ENCODE measurements at regions not wholly inside any gene's neighbourhood (a gene's known extent, or its start where the extent isn't known, plus 50 kb on each side); places are given as distances from the start of the nearest gene placed in this dataset.
"Not testable (repeated sequence)": the region's sequence is repeated elsewhere in the genome, so short reads cannot be mapped to it uniquely, and the experiment has no call there.

DNA sequence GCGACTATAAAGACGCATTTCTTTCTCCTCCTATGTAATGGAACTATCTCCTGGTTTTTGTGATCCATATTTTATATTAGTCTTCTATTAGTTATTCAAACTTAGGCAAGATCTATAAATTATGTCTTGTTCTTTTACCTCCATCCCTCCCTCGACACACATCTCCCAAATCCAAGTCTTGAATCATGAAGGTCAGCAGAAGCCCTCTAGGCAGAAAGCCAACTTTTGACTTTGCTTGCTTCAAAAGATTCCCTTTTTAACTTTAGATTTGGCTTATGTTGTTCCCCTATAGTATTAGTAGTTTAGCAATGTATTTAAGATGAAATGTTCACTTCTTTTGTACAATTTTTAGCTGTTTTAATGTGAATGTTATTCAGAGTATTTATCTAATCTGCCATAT, 689.8 kb downstream of the SLC6A15 start:
- peak; percentile 15 for DNase-seq

DNA sequence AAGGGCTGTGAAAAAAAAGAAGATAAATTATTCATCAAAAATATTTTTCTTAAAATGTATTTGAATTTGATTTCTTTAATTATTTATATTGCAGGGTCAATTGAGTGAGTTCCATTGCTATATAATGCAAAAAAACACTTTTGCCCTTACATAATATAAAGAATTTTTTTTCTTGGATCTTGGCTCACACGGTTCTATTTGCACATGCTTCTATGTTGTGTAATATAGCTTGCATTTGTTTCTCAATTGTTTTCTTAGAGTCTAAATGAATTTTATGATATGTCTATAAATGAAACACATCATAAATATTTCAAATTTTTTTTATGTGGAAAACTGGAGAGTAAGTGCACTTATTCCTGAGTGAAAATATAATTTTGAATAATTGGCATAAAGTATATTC, 694.2 kb downstream of the SLC6A15 start:
- no peak for DNase-seq

DNA sequence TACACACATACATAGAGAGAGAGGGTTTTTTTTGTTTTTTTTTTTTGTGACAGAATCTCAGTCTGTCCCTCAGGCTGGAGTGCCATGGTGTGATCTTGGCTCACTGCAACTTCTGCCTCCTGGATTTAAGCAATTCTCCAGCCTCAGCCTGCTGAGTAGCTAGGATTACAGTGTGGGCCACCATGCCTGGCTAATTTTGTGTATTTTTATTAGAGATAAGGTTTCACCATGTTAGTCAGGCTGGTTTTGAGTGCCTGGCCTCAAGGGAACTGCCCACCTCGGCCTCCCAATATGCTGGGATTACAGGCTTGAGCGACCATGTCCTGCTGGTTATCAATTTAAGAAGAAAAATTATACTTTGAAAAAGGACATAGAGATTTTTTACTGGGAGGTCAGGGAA, 710.6 kb downstream of the SLC6A15 start:
- no peak for DNase-seq

DNA sequence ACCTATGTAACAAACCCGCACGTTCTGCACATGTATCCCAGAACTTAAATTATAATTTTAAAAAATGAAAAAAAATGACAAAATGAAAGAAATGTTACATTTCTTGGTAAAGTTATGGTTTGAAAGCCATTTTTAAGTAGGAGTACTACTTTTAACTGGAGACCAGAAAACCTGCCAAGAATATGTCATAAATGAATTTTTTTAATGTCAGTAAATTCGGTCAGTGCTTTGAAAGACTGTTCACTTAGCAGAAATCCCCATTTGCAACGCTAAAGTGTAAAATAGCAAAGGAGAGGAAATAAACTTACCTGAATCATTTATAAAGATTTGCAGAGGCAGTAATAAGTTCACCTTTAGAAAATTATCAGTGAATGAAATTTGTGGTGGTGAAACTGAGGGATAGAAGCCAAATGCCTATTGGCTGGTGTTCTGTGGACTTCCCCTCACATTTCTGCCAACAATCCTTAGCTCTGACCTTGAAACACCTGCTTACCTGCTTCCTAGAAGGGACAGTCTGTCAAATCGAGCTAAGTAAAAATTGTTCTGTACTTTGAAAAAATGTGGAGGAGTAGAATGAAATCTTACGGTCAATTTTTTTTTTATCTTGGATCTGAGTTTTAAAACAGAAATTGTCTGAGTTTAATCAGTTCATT, 714.2 kb downstream of the SLC6A15 start:
- DNase-seq = peak; percentile 7

DNA sequence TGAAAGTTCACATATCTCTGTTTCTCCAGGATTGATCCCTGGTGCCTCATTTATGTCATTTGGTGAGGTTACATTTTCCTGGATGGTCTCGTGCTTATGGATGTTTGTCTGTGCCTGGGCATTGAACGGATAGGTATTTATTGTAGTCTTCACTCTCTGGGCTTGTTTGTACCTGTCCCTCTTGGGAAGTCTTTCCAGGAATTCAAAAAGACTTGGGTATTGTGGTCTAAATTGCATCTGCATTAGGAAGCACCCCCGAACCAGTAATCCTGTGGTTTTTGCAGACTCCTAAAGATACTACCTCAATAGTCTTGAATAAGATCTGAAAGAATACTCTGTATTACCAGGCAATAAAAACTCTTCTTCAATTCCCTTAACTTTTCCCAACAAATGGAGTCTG, 720.8 kb downstream of the SLC6A15 start:
- no peak for DNase-seq

DNA sequence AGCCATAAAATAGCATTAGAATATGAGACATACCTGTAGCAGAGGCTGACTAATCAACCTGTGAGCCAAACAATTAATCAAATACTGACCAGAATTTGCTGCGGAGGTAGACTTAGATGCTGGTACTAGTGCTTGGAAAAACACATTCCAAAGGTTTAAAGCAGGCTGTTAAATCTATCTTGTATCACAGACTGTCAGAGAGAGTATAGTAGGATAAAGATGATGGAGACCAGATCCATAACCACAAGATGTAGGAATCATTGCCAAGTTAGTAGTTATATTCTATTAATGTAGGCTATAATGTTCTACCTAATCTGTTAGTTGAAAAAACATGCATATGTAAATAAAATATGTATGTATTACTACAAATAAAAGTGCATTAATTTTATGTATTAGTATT, 726.2 kb downstream of the SLC6A15 start:
- no peak for DNase-seq

DNA sequence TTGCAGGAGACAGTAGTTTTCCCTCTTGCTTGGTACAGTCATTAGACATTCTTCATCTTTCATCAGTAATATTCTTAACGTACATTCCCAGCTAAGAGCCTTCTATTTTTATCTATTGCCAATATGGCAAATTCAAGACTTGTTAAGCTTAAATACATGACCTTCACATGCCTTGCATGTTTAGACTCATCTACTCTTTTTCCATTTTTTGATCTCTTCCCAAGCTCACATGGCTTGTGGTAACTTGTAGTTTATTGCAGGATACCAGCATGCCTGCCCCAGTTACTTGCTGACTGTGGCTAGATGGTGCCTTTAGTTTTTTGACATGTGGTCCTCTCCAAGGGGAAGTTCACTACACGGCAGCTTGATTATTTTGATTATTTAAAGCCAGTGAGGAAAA, 729.0 kb downstream of the SLC6A15 start:
- no peak for DNase-seq

DNA sequence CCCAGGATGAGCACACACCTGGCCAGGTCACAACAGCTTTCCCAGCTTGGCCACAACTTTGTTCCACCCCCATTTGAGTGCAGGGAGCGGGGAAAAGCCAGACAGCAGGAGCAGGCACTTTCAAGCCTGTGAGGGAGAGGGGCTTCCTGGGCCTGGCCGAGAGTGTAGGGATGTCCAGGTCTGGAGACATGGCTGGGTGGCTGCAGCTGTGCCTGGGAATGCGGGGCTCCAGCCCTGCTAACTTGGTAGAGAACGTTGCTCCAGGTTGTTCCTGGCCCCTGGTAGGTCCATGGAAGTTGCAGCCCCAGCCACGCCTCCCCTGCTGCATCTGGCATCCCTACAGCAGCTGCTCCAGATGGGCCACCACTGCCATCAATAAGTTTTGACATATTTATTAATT, 738.5 kb downstream of the SLC6A15 start:
- no peak for DNase-seq

DNA sequence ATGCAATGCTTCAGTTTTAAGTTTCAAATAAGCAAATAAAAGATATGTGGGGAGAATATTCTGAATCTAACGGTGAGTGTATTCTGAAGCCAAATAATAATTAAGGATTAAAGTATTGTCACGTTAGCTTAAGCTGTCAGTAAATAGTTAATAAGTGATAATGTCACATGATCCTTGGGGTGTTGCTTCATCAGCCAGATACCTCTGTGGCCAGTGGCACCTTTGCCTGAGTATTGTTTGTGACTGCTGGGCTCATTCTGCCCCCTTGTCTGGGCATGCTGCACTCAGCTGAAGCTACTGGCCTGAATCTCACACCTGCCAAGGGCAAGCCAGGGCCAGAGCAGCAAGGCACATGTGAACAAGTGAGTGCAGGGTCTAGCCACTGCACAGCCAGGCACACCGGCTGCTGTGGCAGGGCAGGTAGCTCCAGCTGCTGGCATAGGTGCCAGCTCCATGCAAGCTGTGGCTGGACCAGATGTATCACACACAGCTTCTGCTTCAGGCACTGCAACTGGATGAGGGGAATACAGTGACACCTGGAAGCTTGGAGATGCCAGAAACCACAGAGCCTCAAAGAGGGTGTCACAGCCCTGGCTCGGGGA, 739.7 kb downstream of the SLC6A15 start:
- DNase-seq = no peak

DNA sequence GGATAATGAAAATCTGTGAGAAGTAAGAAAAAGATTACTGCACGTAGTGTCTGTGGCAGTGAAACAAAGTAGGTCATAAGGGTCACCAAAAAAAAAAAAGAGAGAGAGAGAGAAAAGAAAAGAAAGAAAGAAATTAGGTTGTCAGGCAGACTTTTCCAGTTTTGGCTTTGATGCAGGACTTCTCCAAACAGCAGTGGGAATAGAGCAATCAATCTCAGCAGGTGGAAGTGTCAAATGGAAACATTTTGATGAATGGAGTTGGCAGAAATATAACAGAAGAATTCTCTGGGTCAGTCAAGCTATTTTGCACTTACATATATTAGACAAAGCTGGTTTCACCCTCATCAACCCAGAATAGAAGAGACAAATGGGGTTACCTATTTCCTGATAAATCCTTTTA, 745.8 kb downstream of the SLC6A15 start:
- no peak for DNase-seq

DNA sequence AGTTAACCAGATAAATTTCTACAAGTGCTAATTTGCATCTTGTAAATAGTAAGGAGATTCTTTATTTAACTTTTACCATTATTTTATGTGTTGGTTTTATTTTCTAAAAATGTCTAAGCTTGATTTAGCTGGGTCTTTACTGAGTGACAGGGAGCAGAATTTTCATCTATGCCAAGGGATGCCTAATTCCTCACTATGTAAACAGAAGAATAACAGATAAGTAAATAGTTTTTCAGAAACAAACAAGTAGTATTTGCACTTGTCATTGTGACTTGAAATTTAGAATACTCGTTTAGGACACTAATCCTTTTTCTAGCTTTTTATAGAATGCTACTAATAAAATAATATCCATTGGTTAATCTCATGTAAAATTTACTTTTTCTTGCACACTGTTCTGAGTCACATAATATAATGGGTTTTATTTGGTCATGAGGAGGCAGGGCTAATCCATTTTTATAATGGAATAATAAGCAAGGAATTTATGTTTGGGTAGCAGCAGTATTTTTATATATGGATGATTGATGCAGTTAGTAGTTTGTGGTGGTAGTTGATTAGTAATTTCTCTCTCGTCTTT, 746.5 kb downstream of the SLC6A15 start:
- DNase-seq = no peak

DNA sequence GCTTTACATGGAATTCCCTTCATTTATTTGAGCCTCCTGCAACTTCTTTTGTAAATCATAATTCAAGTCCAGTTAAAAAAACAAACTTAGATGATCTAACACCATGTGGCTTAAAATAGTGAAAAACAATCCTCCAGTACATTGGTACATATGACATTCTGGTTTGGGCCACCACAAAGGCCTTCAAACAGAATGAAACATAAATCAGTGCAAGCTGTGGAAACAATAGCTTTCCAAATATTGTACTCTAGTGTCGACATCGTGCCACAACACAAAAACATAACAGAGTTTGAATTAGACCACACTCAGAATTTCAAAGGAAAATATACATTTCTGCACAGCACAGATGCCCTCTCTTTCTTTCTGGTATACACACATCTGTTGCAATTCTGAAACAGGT, 751.3 kb downstream of the SLC6A15 start:
- DNase-seq = no peak

DNA sequence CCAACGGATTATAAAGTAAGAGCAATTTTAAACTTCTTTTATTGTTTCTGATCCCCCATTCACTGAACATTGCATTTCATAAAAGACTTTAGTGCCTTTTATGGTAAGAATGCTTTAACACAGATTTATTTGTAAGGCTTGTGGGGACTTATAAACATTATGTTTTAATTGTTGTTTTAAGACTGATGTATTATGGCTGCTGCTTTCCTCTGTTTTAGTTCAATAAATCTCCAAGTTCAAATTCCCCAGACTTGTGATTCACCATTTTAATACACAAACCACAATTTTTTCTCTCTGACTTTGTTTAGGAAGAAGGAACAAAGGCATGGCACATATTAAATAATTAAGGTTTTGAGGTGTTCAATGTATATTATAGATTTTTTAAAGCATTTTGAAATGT, 753.3 kb downstream of the SLC6A15 start:
- no peak for DNase-seq

DNA sequence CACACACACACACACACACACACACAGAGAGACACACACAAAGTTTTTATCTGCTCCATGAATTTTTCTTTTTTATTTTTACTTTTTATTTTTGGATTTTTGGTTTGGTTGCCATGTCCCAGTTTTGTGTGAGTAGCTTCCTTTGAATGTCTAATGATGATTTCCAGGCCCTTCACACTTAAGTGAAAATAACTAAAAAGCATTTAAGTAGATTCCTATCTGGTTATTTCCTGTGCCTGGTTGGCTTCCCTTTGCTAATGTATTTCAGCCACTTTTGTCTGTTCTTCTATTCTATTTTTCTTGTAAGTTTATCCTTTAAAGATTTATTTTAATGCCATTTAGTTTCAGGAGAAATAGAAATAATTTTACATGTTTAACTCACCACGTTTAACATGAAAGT, 755.4 kb downstream of the SLC6A15 start:
- no peak for DNase-seq

DNA sequence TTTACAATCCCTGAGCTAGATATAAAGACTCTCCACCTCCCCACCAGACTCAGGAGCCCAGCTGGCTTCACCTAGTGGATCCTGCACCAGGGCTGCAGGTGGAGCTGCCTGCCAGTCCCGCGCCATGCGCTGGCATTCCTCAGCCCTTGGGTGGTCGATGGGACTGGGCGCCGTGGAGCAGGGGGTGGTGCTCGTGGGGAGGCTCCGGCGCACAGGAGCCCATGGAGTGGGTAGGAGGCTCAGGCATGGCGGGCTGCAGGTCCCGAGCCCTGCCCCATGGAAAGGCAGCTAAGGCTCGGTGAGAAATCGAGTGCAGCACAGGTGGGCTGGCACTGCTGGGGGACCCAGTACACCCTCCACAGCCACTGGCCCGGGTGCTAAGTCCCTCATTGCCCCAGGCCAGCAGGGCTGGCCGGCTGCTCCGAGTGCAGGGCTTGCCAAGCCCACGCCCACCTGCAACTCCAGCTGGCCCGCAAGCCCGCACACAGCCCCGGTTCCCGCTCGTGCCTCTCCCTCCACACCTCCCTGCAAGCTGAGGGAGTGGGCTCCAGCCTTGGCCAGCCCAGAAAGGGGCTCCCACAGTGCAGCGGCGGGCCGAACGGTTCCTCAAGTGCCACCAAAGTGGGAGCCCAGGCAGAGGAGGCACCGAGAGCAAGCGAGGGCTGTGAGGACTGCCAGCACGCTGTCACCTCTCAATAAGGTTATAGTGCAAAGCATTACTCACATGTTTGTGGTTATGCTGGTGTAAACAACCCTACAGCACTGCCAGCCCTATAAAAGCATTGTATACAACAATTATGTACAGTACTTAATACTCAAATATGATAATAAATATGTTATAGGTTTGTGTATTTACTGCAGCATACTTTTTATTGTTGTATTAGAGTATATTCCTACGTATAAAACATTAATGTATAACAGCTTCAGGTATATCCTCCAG, 757.3 kb downstream of the SLC6A15 start:
- not testable (repeated sequence) for DNase-seq

DNA sequence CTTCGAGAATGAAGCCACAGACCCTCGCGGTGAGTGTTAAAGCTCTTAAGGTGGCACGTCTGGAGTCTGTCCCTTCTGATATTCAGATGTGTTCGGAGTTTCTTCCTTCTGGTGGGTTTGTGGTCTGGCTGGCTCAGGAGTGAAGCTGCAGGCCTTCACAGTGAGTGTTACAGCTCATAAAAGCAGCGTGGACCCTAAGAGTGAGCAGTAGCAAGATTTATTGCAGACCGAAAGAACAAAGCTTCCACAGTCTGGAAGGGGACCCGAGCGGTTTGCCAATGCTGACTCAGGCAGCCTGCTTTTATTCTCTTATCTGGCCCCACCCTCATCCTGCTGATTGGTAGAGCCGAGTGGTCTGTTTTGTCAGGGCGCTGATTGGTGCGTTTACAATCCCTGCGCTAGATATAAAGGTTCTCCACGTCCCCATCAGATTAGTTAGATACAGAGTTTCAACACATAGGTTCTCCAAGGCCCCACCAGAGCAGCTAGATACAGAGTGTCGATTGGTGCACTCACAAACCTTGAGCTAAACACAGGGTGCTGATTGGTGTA, 758.1 kb downstream of the SLC6A15 start:
- not testable (repeated sequence) for DNase-seq

DNA sequence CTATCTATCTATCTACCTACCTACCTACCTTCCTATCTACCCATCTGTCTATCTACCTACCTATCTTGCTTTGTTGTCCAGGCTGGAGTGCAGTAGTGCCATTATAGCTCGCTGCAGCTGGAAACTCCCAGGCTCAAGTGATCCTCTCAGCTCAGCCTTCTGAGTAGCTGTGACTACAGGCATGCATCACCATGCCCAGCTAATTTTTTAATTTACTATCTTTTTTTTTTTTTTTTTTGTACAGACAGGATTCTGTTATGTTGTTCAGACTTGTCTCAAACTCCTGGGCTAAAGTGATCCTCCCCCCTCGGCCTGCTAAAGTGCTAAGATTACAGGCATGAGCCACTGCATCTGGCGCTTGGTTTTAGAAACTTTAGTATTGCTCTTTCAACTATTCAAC, 762.4 kb downstream of the SLC6A15 start:
- DNase-seq = peak; percentile 32

DNA sequence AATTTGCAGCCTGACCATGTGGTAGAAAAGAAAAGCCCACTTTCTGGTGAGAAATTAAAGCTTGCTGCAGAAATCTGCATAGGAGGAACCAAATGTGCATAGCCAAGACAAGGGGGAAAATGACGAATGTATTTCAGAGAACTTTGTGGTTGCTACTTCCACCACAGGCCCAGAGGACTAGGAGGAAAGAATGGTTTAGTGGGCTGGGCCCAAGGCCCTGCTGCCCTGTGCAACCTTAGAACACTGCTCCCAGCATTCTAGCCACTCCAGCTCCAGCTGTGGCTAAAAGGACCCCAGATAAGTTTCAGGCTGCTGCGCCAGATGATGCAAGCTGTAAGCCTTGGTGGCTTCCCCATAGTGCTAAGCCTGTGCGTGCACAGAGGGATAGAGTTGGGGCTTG, 764.3 kb downstream of the SLC6A15 start:
- DNase-seq = no peak

DNA sequence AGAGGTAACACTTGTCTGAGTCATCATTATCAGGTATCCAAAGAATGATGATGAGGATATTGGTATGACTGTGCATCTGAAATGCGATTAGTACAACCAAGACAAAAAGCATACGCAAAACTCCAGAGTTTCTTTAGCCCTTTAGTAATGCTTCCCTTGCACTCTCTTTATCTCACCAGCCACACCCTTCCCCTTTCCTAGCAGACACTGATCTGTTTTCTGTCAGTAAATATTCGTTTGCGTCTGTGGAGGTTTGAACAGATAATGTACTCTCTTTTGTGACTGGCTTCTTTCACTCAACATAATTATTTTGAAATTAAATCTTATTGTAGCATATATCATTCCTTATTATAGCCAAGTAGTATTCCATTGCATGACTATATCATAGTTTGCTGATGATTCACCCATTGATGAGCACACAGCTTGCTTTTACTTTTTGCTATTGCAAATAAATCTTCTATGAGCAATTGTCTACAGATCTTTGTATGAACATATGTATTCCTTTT, 775.7 kb downstream of the SLC6A15 start:
- DNase-seq = no peak

DNA sequence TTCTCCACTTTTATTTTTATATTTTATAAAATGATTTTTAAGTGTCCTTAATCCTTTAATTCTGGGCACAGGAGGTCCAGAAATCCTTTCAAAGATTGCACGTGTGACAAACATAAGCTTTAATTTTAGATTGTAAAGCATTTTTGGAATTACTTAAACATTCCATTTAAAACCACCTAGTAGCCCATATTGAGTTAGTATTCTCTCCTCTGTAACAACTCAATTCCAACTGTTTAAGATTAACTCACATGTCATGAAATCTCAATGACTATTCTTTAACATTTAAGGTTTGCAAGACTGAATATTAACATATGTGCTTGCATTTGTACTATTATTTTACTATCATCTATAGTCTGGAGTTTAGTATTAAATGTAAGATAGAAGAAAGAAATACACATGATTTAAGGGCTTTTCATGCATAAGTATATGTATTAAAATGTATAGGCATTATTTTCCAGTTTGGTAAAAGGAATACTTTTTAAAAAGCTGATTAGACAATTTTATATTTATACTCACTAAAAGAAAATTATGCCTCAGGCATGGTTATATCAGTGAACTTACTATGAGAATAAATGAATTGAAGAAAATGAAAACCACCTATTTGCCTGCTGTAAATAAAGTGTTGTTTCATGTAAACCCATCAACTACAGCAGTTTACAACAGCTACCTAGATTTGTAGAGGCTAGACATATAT, 776.9 kb downstream of the SLC6A15 start:
- DNase-seq = no peak

DNA sequence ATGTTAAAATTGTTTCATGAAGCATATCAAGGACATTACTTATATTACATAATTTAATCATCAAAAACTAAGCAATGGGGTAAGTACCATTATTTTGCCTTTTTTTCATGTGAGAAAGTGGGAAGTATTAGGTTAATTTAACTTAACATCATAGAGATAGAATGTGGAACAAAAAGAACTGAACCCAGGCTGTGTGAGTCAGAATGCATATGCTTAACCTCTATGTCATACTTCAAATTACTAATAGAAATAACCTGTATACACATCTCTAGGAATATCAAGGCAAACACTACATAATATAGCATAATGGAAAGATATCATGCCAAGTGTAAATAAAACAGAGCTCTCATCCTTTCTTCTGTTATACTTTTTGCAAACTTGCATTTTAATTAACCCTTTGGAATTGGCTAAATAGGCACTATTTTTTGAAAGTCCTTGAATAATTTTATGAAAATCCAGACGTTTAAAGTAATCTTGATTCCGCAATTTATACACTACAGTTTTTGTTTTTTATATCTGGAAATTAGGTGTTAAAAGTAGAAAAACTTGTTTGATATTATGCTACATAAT, 777.7 kb downstream of the SLC6A15 start:
- no peak for DNase-seq

DNA sequence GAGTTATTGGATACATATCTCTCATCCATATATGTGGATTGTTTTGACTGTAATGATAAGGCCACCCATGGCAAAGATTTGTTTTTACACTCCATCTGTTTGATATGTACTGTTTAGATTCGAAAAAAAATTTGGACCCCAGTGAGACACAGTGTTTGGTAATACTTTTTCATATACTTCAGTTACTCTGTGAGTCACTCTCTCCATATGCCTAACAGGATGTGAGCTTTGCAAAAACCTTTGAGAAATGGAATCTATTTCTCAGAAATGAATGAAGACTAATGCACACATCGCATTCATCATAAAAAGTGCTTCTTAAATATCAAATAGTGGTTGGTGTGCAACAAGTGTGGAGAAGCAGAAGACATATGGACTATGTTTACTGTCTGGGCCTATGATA, 781.5 kb downstream of the SLC6A15 start:
- DNase-seq = peak; percentile 7

Measured in tongue (tissue), 1 donor.